IMR-90 (cell line): ENCODE measurements at regions not wholly inside any gene's neighbourhood (a gene's known extent, or its start where the extent isn't known, plus 50 kb on each side); places are given as distances from the start of the nearest gene placed in this dataset.

ENCODE experiments used
- ATAC-seq: fragments of 200-7000 bp; cut with Tn5 transposase; 2 replicates; pipeline ENCODE4 v1.9.1; 2020; ENCODE audit warnings: low read depth, mild to moderate bottlenecking, moderate library complexity
- BruUV-seq: library from RNA; stranded (reverse); fragments of 400-500 nt; replicated peaks from 2 replicates; lab custom pipeline; 2021; lab: Mats Ljungman, UMichigan
- CTCF ChIA-PET: fragments of 300-600 bp; formaldehyde crosslinking; extraction: SDS; loops from one replicate; lab custom pipeline; 2021; ENCODE audit warnings: antibody characterized with exemption; lab: Yijun Ruan, JAX
- POLR2A ChIA-PET: fragments of 300-600 bp; sonication (Branson Sonifier 250); formaldehyde crosslinking; loops from one replicate; lab custom pipeline; 2022; ENCODE audit warnings: antibody characterized with exemption; ENCODE audit not compliant: unreplicated experiment; lab: Charles Lee
- DNase-seq: peaks from one replicate; pipeline ENCODE4 v3.0.0; 2013
- H2AFZ ChIP-seq: replicated peaks from 2 replicates; pipeline ENCODE3; 2013; ENCODE audit warnings: low read length, mild to moderate bottlenecking; ENCODE audit not compliant: poor library complexity
- H2AK5ac ChIP-seq: 2 replicates; pipeline ENCODE4 v1.6.1; 2013; ENCODE audit warnings: low read depth, low read length, inconsistent platforms
- H2AK9ac ChIP-seq: replicated peaks from 2 replicates; pipeline ENCODE3; 2013; ENCODE audit warnings: mild to moderate bottlenecking, low read depth, low read length, moderate library complexity; ENCODE audit not compliant: poor library complexity
- H2BK120ac ChIP-seq: 2 replicates; pipeline ENCODE4 v1.6.1; 2013; ENCODE audit warnings: low read depth, low read length, inconsistent platforms
- H2BK15ac ChIP-seq: 3 replicates; pipeline ENCODE4 v1.6.1; 2013; ENCODE audit warnings: low read depth, low read length, inconsistent platforms
- H2BK20ac ChIP-seq: 2 replicates; pipeline ENCODE4 v1.6.1; 2013; ENCODE audit warnings: low read depth, mild to moderate bottlenecking, inconsistent platforms, low read length, moderate library complexity
- H2BK5ac ChIP-seq: 2 replicates; pipeline ENCODE4 v1.6.1; 2013; ENCODE audit warnings: mild to moderate bottlenecking, low read depth, low read length, inconsistent platforms; ENCODE audit not compliant: poor library complexity, severe bottlenecking
- H3K14ac ChIP-seq: replicated peaks from 2 replicates; pipeline ENCODE4 v1.6.1; 2013; ENCODE audit warnings: low read depth, low read length, inconsistent platforms
- H3K18ac ChIP-seq: 2 replicates; pipeline ENCODE4 v1.6.1; 2013; ENCODE audit warnings: low read depth, low read length, control low read depth
- H3K23ac ChIP-seq: 2 replicates; pipeline ENCODE4 v1.6.1; 2013; ENCODE audit warnings: low read depth, low read length, inconsistent platforms
- H3K27ac ChIP-seq: 2 replicates; pipeline ENCODE4 v1.5.1; 2013; ENCODE audit warnings: mild to moderate bottlenecking, control low read depth, low read length; ENCODE audit not compliant: insufficient read depth
- H3K27me3 ChIP-seq: 2 replicates; pipeline ENCODE4 v1.6.1; 2013; ENCODE audit warnings: low read length; ENCODE audit not compliant: control insufficient read depth, insufficient read depth
- H3K36me3 ChIP-seq: 2 replicates; pipeline ENCODE4 v1.6.1; 2013; ENCODE audit warnings: low read length, mixed read lengths; ENCODE audit not compliant: control insufficient read depth, insufficient read depth
- H3K4ac ChIP-seq: 2 replicates; pipeline ENCODE4 v1.6.1; 2013; ENCODE audit warnings: low read depth, low read length, inconsistent platforms
- H3K4me1 ChIP-seq: 2 replicates; pipeline ENCODE4 v1.6.1; 2013; ENCODE audit warnings: low read length, mixed read lengths; ENCODE audit not compliant: control insufficient read depth, insufficient read depth
- H3K4me2 ChIP-seq: 2 replicates; pipeline ENCODE4 v1.6.1; 2013; ENCODE audit warnings: low read depth, mild to moderate bottlenecking, control low read depth, low read length, moderate library complexity
- H3K4me3 ChIP-seq: 2 replicates; pipeline ENCODE4 v1.5.1; 2013; ENCODE audit warnings: low read depth, mild to moderate bottlenecking, control low read depth, low read length, moderate library complexity; ENCODE audit not compliant: insufficient read depth
- H3K56ac ChIP-seq: 2 replicates; pipeline ENCODE4 v1.6.1; 2013; ENCODE audit warnings: low read length, inconsistent platforms; ENCODE audit not compliant: insufficient read depth; ENCODE audit errors: extremely low read depth
- H3K79me1 ChIP-seq, 2 experiments: 2 replicates each; pipeline ENCODE4 v1.6.1; 2013; ENCODE audit warnings: low read length in 2 of 2, inconsistent platforms in 1 of 2, low read depth in 1 of 2
- H3K9ac ChIP-seq: 2 replicates; pipeline ENCODE4 v1.6.1; 2013; ENCODE audit warnings: low read depth, low read length, control low read depth
- H3K9me1 ChIP-seq: 2 replicates; pipeline ENCODE4 v1.6.1; 2013; ENCODE audit warnings: low read length, inconsistent platforms; ENCODE audit not compliant: insufficient read depth
- H3K9me3 ChIP-seq: 2 replicates; pipeline ENCODE4 v1.6.1; 2013; ENCODE audit warnings: low read length; ENCODE audit not compliant: control insufficient read depth, insufficient read depth
- H4K20me1 ChIP-seq: 2 replicates; pipeline ENCODE4 v1.6.1; 2013; ENCODE audit warnings: low read length, inconsistent platforms; ENCODE audit not compliant: insufficient read depth
- H4K5ac ChIP-seq: 2 replicates; pipeline ENCODE4 v1.6.1; 2013; ENCODE audit warnings: mild to moderate bottlenecking, low read depth, low read length, control low read depth
- H4K8ac ChIP-seq, 2 experiments: 2 replicates each; pipeline ENCODE4 v1.6.1; 2013; ENCODE audit warnings: low read depth in 2 of 2, low read length in 2 of 2, control low read depth in 1 of 2, inconsistent platforms in 1 of 2
- H4K91ac ChIP-seq: 2 replicates; pipeline ENCODE4 v1.6.1; 2013; ENCODE audit warnings: low read depth, low read length, inconsistent platforms; ENCODE audit not compliant: insufficient read depth
- BHLHE40 ChIP-seq: fragments of 150-350 bp; IDR thresholded peaks from 2 replicates; pipeline ENCODE4 v1.6.1; 2016; ENCODE audit warnings: mild to moderate bottlenecking, low read depth, low read length
- CHD1 ChIP-seq: IDR thresholded peaks from 2 replicates; pipeline ENCODE4 v1.6.1; 2012; ENCODE audit warnings: low read depth, low read length, improper control_type of control experiment
- USF2 ChIP-seq: fragments of 150-350 bp; IDR thresholded peaks from 2 replicates; pipeline ENCODE4 v1.6.1; 2017; ENCODE audit warnings: mild to moderate bottlenecking, antibody characterized with exemption, low read length, low read depth
- WGBS, 2 experiments: methylation state at CpG; one replicate each; pipeline versions ENCODE4 v1.1.5 to v1.1.7; 2013; ENCODE audit warnings: missing lambda C conversion rate in 2 of 2; ENCODE audit not compliant: insufficient read length in 1 of 2; ENCODE audit errors: extremely low coverage in 2 of 2; 5-methylcytosine and 5-hydroxymethylcytosine counted together
- dilution Hi-C: fragments of 300-500 bp; cut with HindIII; formaldehyde crosslinking; loops from one replicate; pipeline ENCODE4 v1.14.3; 2018; ENCODE audit warnings: low sequenced_read_pairs; ENCODE audit not compliant: unreplicated experiment
- in situ Hi-C: fragments of 300-500 bp; cut with MboI; formaldehyde crosslinking; loops from 3 replicates; pipeline ENCODE4 v1.14.3; 2019; ENCODE audit warnings: low sequenced_read_pairs, inconsistent platforms, mixed read lengths
- intact Hi-C: fragments of 100-400 bp; cut with micrococcal nuclease; formaldehyde crosslinking; loops from 2 replicates; pipeline ENCODE4 v1.10.0; 2022

DNA sequence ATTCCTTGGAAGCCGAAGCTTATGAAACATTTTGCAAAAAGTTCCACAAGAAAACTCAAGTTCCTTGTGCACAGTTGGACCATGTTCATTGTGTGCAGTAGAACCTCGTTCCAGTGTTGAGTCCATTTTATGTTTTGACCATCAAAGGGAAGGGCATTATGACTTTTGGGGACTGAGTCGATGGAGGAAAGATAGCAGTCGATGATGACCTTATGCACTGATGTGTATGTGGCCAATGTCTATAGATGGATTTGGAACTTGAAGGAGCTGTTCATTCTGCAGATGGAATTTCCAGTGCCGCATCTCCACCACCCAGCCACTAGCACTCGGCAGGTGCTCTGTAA, 71.5 kb upstream of the IGLL5 start:
- TF ChIP-seq CHD1 (no peak), USF2 (no peak), BHLHE40 (no peak)
- Histone ChIP-seq H3K4me2 (no peak overlapping the region), H3K9me3 (no peaks in the 10 kb centered on the region), H3K4me1 (no peaks in the 10 kb centered on the region), H3K27ac (no peak overlapping the region), H4K8ac (no peak overlapping the region), H3K27me3 (no peaks in the 10 kb centered on the region; the same call in 1 of the 2 replicates), H2BK120ac (no peak overlapping the region), H2AFZ (no peak overlapping the region), H3K9ac (no peak overlapping the region), H2BK15ac (no peak overlapping the region), H2AK9ac (no peak overlapping the region), H3K23ac (no peak overlapping the region), H3K56ac (no peak overlapping the region), H3K9me1 (no peaks in the 10 kb centered on the region), H3K4ac (no peak overlapping the region), H2BK20ac (no peak overlapping the region), H4K91ac (no peak overlapping the region), H3K36me3 (no peaks in the 10 kb centered on the region), H3K18ac (no peak overlapping the region), H3K4me3 (no peak overlapping the region), H4K5ac (no peak overlapping the region), H3K79me1 (no peaks in the 10 kb centered on the region), H2BK5ac (no peak overlapping the region), H4K20me1 (no peaks in the 10 kb centered on the region), H2AK5ac (no peak overlapping the region), H3K14ac (no peak overlapping the region)
- ATAC-seq (no peak), DNase-seq (no peak)
- dilution Hi-C loops = no loop called here
- in situ Hi-C loops = no loop called here
- POLR2A ChIA-PET = interaction anchor here (0.6 kb wide), 1 partner anchor 21 kb away, joined by 3 read pairs; no protein-coding TSS in a partner anchor
- BruUV-seq = no TSS peak
- 100% methylated on average over 1 of the region's 6 CpGs; no CpG with 5 or more reads in 1 of the 2 experiments for WGBS, 2 experiments
- CTCF ChIA-PET = no interaction called here
- intact Hi-C loops = no loop called here
